ENCODE measurements at regions not wholly inside any gene's neighbourhood (a gene's known extent, or its start where the extent isn't known, plus 50 kb on each side); places are given as distances from the start of the nearest gene placed in this dataset.
"Not testable (repeated sequence)": the region's sequence is repeated elsewhere in the genome, so short reads cannot be mapped to it uniquely, and the experiment has no call there.

DNA sequence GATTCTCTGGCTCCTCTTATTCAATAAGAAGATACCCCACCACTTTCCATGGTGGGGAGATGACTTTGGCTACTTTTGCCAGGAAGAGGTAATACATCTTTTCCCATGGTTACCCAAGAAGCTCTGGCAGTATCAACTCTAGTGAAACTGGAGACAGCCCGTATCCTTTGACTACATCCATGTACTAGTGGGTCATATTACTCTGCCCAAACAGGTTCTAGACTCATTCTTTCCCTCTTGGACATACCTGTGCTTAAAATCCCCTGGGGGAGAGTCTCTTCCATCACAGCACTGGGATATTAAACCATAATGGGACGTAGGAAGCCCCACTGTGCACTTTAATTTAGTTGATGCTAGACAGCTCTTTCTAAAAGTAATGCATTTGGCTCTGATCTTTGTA is 144.7 kb upstream of the KLF12 start:
- H3K27ac ChIP-seq, result no peak overlapping the region
- TF ChIP-seq, protein P1, sequence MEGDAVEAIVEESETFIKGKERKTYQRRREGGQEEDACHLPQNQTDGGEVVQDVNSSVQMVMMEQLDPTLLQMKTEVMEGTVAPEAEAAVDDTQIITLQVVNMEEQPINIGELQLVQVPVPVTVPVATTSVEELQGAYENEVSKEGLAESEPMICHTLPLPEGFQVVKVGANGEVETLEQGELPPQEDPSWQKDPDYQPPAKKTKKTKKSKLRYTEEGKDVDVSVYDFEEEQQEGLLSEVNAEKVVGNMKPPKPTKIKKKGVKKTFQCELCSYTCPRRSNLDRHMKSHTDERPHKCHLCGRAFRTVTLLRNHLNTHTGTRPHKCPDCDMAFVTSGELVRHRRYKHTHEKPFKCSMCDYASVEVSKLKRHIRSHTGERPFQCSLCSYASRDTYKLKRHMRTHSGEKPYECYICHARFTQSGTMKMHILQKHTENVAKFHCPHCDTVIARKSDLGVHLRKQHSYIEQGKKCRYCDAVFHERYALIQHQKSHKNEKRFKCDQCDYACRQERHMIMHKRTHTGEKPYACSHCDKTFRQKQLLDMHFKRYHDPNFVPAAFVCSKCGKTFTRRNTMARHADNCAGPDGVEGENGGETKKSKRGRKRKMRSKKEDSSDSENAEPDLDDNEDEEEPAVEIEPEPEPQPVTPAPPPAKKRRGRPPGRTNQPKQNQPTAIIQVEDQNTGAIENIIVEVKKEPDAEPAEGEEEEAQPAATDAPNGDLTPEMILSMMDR (conservative IDR thresholded peaks at IDR 0.05), result no peak

DNA sequence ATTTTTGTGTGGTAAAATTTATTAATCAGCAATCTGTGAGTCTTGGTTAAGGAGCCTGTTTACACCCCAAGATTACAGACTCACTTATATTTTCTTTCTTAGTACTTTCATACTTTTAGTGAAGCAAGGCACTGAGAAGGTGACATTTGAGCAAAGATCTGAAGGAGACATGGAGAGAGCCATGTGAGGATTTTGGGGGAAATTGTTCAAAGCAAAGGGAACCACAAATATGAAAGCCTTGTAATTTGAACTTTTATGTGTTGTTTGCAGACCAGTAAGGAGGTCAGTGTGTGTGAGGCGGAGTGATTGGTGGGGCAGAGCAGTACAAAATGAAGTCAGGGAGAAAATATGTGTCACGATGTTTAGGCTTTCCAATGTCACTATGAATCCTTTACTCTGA is 140.7 kb upstream of the KLF12 start:
- TF ChIP-seq, protein P1 (conservative IDR thresholded peaks at IDR 0.05), result no peak
- no peak overlapping the region for H3K27ac ChIP-seq

DNA sequence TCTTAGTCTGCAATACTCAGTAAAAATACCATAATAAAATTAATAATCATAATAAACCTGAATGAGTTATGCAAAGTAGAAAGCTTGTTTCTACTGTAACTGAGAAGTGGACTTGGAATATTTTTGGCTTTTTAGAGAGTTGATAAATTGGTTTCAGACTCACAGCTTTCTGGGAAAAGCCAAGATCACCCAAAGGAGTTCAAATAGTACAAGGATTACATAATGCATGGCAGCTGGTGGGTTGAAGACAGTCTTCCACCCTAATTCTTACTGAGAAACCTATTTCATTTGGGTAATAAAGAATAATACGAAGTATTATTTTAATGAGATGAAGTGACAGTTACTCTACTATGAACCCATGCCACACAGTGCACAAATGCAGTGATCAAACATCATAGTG is 139.4 kb upstream of the KLF12 start:
- no peak overlapping the region for H3K27ac ChIP-seq
- TF ChIP-seq, protein P1 (conservative IDR thresholded peaks at IDR 0.05), result no peak

DNA sequence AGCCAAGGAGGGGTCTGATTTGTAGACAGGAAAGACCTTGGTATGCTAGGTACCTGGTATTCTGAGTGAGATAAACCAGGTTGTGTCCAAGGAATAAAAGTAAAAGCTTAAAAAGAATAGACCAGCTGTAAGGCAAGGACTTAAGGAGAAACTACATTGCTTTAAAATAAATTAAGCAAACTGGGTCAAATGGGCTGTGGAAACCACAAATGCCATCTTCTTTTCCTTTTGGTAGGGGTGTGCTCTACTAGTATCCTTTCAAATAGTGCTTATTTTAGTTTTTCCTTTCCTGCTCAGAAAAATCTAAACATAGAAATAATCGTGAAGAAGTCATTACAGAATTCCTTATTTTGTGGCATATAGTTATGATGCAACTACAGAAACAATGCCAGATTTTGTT is 138.6 kb upstream of the KLF12 start:
- no peak overlapping the region for H3K27ac ChIP-seq
- TF ChIP-seq, protein P1 (conservative IDR thresholded peaks at IDR 0.05), result no peak

DNA sequence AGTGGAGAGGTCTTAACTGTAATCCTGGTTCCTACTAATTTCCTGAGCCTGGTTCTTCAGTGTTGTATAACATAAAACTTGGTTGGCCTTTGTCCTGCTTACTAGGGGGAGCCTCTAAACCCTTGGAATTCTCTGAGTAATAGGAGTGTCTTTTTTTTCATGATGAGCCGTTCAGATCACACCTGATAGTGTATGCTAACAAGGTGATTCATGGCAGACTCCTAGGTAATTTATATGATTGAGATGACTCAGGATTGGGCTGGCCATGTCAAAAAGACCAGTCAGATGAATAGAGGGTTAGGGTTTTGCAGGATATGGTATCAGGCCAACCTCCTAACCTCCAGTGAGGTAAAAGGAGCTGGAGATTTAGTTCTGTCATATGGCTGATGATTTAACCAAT is 135.8 kb upstream of the KLF12 start:
- TF ChIP-seq, protein P1 (conservative IDR thresholded peaks at IDR 0.05), result no peak
- no peak overlapping the region for H3K27ac ChIP-seq

DNA sequence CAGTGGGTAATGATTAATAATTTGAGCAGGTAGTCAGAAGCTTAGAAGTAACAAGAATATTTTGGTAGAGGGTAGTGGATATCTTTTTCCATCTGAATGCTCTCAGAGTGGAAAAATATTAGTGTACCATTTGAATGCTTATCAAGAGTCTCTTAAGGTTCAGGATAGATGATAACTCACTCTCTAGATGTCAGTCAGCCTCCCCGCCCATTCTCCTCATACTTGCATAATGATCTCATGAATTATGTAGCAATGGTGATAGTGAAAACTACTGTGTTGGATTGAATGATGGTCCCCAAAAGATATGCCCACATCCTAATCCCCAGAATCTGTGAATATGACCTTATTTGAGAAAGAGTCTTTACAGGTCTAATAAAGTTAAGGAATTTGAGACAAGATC is 132.7 kb upstream of the KLF12 start:
- TF ChIP-seq, protein P1 (conservative IDR thresholded peaks at IDR 0.05), result no peak

DNA sequence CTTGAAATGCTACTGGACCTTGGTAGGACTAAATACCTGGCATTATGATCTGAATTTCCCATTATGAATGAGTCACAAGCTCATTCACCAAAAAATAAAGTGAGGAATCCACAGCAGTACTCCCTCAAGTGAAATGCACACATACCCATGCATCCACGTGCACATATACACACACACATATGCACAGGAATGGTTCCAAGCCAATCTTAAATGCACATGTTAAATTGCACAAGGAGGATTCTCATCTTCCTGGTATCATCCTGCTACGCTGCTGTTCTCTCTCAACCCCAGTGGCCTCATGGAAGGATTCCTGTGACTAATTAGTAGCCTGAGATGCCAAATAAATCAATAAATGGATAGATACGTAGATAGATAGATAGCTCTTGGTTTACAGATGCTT is 132.1 kb upstream of the KLF12 start:
- no peak overlapping the region for H3K27ac ChIP-seq
- TF ChIP-seq, protein P1 (conservative IDR thresholded peaks at IDR 0.05), result no peak

More for the DNA sequence above, 132.7 kb upstream of the KLF12 start:
- H3K27ac ChIP-seq, result no peak overlapping the region

DNA sequence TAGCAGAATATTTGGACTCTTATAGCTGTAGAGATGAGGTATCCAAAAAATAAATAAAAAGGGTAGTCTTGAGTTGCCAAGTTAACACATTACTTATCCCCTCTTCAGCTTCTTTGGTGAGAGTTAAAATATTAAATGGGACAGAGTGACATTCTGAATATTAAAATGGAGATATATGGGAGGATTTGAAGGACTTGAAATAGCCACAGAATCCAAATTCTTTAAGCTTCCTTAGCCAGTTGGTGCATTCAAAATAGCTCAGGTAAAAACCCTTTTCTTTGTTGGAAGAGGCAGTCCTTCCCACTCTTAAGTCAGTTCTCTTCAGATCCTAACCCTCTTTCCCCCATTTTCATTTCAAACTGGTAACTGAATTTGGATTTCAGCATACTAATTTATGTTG is 130.1 kb upstream of the KLF12 start:
- no peak overlapping the region for H3K27ac ChIP-seq
- TF ChIP-seq, protein P1 (conservative IDR thresholded peaks at IDR 0.05), result no peak

DNA sequence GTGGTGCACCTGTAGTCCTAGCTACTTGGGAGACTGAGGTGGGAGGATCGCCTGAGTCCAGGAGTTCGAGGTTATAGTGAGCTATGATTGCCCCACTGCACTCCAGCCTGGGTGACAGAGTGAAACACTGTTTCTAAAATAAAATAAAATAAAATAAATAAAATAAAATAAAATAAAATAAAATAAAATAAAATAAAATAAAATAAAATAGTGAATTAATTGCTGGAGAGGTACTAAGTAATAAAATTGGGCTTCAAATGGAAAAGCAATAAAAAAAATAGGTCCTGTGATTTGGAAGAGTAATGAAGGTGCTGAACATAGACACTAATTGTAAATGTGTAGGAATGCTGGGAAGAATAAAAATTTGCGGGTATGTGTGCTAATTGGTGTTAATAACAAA is 126.2 kb upstream of the KLF12 start:
- H3K27ac ChIP-seq, result not testable (repeated sequence)
